ENCODE measurements at regions not wholly inside any gene's neighbourhood (a gene's known extent, or its start where the extent isn't known, plus 50 kb on each side); places are given as distances from the start of the nearest gene placed in this dataset.

DNA sequence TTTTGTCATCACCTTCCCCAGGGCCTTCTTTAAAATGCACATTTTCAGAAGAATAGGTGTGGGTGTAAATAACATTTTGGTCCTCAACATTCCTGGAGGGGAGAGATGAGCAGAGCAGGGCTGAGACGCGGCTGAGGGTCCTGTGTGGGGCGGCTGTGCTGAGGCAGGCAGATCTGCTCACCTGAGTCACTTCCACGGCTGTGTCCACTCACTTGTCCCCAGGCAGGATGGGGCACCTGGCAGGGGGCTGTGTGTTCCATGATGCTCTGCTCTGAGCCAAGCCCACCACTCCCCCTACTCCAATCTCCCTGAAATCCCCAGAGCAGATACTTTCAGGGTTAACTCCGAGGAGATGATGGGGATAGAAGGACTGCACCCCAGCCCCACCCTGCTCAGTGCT, 93.8 kb downstream of the GLRX3 start:
- DNase-seq (ENCODE audit: low read depth in 4 of 4, low spot score in 2 of 4): no peak

DNA sequence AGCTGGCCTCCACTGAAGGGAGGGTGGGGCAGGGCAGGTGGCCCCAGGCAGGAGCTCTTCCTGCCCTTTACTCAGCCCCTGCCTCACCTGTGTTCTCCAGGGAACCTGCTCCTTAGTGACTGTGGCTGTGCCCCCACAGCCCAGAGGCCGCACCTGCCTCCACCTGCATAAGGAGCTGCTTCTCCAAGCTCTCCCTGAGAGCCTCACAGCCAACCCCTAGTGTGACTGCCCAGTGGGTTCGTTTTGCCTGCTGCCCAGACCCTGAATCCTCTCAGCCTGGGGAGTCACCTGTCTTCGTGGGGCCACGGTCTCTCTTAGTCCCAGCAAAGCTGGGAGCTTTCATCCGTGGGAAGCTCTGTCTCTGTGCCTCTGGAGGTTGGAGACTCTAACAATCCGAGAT, 94.4 kb downstream of the GLRX3 start:
- DNase-seq (ENCODE audit: low read depth in 4 of 4, low spot score in 2 of 4): no peak

DNA sequence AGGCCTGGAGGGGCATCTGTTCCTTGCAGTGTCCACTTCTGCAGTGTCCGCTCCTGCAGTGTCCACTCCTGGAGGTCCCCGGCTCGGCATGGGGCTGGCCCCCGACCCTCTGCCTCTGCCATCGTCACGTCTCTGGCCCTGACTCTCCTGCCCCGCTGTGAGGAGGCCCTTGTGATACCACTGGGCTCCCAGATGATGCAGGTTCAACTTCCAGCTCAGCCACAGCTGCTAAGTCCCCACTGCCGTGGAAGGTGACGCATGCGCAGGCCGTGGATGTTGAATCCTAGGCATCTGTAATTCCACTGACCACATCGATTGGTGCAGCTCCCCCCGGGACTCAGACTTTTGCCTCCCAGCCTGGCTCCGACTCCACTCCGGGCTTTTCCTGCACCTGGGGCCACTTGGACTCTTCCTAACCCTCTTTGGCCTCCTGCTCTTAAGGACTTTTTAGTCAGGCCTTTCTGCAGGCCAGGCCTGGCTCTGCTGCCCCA, 95.1 kb downstream of the GLRX3 start:
- no peak for DNase-seq (ENCODE audit: low read depth in 4 of 4, low spot score in 2 of 4)

DNA sequence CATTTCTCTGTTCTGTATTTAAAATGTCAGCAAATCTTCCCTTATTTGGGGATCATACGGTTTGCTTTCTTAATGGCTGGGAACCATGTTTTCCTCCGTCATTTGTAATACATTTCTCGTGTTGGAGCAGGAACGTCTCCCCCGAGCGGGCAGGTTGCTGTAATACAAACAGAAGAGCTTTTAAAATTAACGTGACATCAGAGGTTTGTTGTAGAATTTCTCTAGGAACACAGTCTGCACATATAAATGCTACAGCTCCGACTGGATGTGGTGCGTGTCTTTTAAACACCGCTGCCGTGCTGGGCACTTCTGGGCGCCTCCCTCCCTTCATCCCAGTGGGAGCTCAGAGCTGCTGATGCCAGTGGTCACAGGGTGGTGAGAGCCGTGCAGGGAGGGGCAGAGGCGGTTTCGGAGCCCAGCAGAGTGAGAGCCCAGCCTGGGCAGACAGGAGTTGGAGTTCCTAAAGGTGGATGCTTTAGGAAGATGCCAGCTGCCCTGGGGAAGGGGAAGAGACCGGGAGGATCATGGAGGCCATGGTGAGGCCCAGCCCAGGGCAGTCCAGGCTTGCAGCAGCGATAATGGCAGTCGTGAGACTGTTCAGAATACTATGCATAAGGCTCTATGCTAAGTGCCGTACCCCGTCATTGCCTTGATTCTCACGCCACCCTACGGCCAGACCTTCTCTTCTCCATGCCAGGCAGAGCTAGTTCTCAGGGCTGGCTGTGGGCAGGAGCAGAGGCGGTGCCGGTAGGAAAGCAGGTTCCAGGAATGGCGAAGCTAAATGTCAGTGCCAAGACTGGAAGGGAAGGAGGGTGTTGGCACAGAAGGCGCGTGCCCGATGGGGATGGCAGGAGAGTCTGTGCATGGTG, 96.2 kb downstream of the GLRX3 start:
- DNase-seq (ENCODE audit: low read depth in 4 of 4, low spot score in 2 of 4): no peak

DNA sequence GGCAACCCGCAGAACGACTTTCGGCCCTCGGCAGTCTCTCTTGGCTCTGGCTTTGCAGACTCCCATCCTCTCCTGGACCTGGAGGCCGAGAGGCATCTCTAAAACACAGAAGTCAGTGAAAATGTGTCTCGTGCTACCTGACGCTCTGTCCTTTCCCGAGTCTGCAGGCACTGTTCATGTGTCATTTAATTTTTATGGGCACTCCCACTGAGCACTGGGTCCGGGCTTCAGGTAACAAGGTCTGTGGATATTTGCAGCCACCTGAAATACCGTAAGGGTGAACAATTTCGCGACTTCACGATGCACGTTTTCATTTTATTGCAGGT, 96.8 kb downstream of the GLRX3 start:
- no peak for DNase-seq (ENCODE audit: low read depth in 4 of 4, low spot score in 2 of 4)

DNA sequence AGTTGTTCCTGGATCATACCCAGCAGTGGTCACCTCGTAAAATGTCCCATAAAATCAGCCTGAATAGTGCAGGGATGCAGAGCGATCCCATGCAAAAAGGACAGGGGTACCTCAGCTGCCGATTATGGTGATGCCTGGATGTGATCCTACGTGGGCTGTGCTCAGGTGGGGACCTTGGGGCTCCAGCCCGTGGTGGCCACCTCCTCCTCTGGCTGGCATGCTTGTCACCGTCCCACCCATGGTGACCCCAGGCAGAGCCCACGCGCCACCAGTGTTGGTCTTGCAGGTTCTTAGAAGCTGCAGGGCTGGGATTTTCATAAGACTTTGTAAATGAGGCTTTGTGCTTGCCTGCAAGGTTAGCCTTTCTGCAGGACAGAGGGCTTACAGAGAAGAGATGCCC, 97.2 kb downstream of the GLRX3 start:
- no peak for DNase-seq (ENCODE audit: low read depth in 4 of 4, low spot score in 2 of 4)

DNA sequence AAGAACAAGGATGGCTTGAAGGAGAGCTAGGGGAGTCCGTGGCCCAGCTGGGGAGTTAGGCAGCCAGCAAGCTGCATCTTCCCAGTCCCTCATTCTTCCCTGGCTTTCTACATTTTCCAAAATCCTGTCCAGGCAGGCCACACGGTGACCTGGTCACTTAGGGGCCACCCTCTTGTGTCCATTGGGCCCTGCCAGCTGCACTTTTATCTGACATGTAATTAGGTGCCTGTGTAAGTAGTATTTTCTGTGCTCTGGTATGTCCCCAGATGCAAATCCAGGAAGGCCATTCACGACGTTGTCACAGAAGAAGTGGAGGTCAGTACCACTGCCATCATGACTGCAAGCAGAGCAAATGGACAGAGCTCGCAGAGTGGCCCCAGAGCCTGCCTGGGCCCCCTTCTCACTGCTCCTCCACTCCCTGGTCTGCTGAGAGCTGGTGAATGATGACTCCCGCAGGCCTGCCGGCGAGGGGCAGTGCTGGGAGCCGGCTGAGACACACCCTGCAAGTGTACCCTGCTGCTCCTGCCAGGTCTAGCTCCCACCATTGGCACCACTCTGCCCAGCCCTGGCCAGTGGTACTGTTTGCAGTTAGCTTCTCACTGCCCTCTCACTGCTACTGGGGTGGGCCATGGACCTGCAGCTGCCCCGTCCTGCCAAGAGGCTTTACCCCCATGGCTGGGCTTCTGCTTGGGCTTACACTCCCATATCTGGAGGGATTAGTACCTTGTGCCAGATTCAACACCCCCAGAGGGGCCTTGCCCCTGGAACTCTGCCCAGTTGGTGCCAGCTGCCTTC, 98.2 kb downstream of the GLRX3 start:
- DNase-seq (ENCODE audit: low read depth in 4 of 4, low spot score in 2 of 4): no peak

DNA sequence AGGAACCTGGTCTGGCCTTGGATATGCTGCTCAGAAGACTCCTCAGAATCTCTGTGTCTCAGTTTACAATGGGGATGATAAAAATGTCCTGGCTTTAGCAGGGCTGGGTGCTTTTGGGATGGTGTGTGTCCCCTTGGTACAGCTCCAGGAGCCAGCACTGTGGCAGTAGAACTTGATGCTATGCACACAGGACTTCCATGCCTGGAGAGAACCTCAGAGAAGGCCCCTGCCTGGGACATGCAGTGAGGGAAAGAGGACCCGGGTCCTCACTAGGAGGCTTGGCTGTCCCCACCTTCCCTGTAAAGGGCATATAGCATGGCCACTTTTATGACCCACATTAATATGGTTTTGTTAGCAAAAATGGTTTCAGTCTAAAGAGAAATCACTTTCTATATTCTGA, 100.5 kb downstream of the GLRX3 start:
- no peak for DNase-seq (ENCODE audit: low read depth in 4 of 4, low spot score in 2 of 4)

DNA sequence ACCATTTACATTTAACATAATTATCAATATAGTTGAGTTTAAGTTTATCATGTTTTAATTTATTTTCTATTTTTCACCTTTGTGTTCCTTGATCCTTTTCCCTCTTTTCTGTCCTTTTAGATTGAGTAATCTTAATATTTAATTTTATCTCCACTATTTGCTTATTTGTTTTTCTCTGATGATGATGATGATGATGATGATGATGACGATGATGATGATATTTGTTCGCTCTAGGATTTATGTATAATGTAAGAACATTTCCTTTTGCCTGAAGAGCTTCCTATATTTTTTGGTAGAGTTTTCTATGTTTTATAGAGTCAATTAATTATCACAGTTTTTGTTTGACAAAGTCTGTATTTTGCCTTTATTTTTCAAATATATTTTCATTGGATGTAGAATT, 104.2 kb downstream of the GLRX3 start:
- no peak for DNase-seq (ENCODE audit: low read depth in 4 of 4, low spot score in 2 of 4)

DNA sequence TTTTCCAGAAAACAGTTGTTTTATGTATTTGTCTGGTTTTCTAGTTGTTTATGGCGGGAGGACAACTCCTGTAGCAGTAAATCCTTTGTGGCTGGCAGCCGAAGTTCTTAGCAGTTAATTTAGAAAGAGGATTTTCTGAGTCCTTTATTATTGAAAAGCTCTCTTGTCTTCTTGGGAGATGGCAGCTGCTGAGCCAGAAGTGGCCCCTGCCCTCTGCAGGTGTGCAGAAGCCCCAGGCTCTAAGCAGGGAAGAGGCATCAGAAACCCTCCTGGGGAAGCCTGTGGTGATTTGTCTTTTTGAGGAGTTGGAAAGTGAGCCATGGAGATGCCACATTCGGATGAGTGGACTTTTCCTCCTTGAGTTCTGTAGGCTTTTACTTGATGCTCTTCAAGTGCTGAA, 106.3 kb downstream of the GLRX3 start:
- DNase-seq (ENCODE audit: low read depth in 4 of 4, low spot score in 2 of 4): no peak

DNA sequence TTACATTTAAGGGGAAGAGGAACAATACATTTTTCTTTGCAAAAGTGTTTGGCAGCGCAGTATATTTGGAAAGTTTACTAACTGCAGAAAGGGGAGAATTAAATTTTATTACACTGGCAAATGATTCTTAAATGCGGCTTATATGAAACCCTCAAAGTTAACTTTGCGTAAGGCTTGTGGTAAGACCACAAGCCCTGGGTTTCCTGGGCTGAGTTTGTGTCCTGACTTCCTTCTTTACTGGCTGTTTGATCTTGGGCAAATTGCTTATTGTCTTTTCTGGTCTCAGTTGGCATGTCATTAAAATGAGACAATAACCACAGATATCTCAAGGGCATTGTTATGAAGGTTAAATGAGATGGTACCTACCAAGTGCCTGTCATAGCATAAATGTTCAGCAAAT, 106.8 kb downstream of the GLRX3 start:
- DNase-seq (ENCODE audit: low read depth in 4 of 4, low spot score in 2 of 4): no peak

DNA sequence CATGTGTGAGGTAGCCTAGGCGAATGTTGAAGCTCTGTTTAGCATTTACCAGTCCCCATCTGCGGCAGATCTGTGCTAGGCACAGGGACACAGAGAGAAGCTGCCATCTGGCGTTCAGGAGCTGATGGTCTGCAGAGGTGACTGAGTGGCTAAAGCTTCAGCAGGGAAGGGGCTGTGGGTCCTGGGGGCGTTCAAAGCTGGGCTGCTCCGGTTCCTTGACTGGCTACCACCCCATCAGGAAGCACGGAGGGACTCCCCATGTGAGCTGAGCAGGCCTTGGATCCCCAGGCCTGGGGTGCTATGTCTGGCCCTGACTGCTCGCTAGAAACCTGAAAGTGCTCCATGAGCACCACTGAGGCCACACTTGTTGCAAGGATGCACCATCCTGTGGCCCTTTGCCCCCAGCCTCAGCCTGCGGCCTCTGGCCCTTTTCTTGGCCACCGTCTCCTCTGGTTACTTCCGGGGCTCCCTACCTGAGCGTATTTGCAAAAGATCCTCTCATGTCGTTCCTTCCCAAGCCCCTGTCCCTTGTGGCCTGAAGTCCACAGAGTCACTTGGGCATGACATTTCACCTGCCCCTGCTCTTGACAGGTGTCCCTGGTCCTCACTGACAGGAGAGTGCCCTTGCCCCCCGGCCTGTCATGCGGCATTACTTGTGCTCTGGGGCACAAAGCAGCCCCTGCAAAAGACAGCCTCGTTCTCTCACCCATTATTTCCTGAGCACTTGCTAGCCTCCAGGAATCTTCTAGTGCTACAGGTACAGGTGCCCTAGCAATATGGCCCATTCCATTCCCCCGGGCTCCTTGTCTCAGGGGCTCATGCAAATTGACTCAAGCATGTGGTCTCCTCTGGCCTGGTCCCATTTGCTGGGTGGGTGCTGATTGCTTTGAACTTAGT, 108.1 kb downstream of the GLRX3 start:
- DNase-seq (ENCODE audit: low read depth in 4 of 4, low spot score in 2 of 4): no peak

DNA sequence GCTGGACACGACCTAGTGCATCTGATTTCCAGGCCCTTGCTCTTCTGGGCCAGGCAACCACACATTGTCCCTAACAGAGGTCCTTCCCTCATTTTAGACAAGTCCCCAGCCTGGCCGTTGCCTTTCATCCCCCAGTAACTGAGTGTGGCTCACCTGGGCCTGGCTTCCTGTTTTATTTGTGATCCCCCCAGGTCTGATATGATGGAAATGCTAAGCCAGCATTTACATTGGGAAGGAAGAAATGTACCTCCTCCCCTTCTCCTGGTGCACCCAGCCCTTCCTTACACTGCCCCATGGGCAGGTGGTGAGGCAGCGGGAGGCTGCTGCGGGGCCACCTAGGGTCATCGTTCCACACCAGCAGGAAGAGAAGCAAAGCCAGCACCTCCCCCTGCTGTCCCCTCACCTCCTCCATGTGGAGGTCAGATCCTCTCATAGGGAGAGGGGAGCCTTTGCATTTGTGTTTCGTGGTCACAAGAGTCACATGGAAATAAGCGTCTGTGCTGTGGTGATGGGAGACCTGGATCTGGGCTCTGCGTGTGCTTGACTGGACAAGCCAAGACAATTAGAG, 108.8 kb downstream of the GLRX3 start:
- DNase-seq (ENCODE audit: low read depth in 4 of 4, low spot score in 2 of 4): no peak

DNA sequence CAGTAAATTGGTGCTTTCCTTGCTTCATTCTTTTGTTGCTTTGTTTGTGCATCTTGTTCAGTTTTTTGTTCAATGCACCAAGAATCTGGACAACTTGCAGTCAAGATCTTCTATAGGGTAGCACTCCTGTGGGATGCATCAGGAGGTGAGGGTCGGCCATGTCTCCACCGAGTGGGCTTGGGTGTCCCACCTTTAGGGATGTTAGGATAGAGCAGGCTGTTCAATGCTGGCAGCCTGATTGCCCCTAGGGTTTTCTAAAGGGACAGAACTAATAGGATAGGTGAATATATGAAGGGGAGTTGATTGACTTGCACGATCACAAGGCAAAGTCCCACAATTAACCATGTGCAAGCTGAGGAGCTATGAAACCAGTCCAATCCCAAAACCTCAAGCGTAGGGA, 109.9 kb downstream of the GLRX3 start:
- DNase-seq (ENCODE audit: low read depth in 4 of 4, low spot score in 2 of 4): no peak

DNA sequence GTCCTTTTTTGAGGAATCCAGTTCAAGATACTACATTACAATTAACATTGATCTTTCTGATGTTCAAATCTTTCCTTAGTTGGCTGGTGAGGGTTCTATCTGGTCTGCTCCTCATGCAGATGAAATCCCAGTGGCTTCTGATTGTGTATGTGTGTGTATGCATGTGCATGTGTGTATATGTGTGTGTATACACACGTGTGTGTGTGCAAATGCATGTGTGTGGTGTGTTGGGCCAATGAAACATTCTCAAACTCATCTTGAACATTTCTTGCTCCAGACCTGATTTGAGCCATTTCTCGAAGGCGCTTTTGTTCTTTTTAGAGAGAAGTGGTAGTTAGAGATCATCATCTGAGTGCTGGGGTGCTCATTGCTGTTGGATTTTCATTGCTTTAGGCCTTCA, 113.9 kb downstream of the GLRX3 start:
- DNase-seq (ENCODE audit: low read depth in 4 of 4, low spot score in 2 of 4): no peak

DNA sequence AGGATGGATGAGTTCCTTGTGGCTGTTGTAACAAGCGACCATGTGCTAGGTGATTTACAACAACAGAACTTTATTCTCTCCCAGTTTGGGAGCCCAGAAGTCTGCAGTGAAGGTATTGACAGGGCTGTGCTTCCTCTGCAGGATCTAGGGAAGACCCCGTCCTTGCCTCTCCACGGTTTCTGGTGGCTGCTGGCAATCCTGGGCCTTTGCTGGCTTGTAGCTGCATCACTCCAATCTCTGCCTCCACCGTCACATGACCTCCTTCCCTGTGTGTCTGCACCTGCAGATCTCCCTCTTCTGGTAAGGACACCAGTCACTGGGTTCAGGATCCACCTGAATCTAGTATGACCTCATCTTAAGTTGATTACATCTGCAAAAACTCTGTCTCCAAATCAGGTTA, 115.6 kb downstream of the GLRX3 start:
- DNase-seq (ENCODE audit: low read depth in 4 of 4, low spot score in 2 of 4): no peak

DNA sequence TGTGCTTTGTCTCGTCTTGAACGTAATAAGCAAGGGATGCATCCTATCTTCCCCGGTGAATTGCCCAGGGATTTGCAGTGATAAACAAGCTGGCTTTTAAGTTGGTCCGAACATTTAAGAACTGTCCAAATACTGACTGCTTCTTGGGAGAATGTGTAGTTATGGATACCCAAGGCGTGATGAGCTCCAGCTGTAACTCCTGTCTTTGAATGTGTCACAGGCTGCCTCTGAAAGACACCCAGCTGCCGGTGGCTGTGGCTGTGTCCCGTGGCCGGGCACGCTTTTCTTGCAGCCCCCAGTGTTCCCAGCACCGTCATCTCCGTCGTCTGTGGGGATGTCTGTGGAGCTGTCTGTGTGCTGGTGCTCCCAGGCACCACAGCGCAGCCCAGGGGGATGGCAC, 118.1 kb downstream of the GLRX3 start:
- peak in 3 of 4 donors; percentile 32 to 71 (median 54) for DNase-seq (ENCODE audit: low read depth in 4 of 4, low spot score in 2 of 4)

DNA sequence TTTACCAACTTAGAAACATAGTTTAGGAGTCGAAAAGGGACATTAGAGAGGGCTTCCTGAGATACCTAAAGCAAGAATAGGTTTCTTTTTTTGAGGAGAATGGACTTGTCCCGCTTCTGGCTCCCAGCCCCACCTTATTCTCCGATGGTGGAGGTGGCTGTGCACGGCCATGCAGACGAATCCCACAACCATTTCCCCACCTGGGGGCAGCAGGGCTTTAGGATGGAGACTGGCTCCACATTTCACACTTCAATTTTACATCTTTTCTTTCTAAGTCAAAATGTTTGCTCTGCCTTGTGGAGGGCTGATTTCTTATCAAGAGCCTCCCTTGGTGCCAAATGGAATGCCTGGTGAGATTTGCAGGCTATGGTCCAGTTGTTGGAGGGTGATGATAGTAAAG, 118.5 kb downstream of the GLRX3 start:
- DNase-seq (ENCODE audit: low read depth in 4 of 4, low spot score in 2 of 4): peak in 1 of 4 donors; percentile 33

DNA sequence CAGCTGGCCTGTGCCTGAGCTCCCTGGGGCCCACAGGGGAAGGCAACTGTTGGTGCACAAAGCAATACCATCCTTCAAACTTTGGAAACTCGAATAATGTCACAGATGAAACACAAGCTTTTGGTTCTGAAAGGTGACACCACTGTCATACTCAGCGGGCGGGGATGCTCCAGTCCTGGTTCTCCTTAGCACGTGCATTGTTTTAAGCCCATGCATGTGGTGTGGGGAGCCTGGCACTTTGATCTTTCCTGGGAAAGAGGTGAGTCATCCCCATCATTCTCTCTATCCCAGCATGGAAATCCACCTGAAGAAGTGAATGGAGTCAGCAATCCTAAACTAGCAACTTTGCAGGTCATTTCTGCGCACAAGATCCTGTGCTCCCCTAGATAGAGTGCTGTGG, 119.6 kb downstream of the GLRX3 start:
- DNase-seq (ENCODE audit: low read depth in 4 of 4, low spot score in 2 of 4): no peak

DNA sequence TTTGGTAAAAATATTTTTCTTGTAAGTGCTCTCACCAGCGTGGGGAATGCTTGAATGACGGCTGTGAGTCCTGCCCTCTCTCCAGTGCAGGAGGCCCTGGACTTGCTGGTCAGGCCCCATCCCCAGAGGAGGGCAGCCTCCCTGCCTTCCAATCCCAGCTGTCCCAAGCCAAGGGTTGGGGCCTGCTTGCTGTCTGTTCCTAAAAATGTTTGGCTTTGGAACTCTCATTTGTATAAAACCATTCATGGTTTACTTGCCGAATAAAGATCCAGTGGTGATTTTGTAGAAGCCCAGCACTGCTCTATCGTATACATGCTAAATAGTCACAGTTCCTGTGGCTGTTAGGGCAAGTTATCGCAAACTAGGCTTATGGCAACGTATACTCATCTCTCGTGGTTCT, 121.7 kb downstream of the GLRX3 start:
- DNase-seq (ENCODE audit: low read depth in 4 of 4, low spot score in 2 of 4): no peak

DNA sequence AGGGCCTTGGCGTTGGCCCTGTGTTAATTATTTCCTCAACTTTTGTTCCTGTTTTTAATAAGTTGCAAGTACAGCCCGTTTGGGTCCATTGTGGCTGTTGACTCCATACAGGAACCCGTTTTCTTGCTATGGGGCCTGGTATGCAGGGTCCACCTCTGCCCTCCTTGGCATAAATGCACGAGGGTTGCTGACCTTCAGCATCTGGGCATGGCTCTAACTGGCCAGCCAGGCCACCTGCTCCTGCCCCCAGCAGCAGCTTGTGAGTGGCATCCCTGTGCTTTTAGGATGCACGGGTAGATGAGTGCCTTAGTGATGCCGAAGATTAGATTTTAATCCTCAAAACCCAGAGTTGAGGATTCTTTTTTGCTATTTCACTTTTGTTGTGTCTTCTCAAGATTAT, 123.2 kb downstream of the GLRX3 start:
- no peak for DNase-seq (ENCODE audit: low read depth in 4 of 4, low spot score in 2 of 4)

Measured in left renal cortex interstitium (tissue), 4 donors.